GM18499 (cell line): ENCODE measurements at regions not wholly inside any gene's neighbourhood (a gene's known extent, or its start where the extent isn't known, plus 50 kb on each side); places are given as distances from the start of the nearest gene placed in this dataset.

Source experiments
- ATAC-seq: cut with Tn5 transposase; IDR thresholded peaks from one replicate; pipeline ENCODE4 v1.9.1; 2021; ENCODE audit warnings: moderate number of reproducible peaks; ENCODE audit not compliant: insufficient read depth, unreplicated experiment

DNA sequence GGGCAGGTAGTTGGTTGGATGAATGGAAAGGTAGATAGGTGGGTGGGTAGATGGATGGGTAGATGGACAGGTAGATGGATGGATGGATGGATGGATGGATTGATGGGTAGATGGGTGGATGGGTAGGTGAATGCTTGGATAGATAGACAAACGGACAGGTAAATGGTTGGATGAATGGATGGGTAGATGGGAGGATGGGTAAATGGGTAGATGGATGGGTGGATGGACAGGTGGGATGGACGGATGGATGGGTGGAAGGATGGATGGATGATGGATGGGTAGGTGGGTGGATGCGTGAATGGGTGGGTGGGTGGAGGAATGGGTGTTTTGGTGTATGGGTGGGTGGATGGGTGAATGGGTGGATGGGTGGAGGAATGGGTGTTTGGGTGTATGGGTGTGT lies 50.1 kb upstream of the ASAP2 start:
- ATAC-seq = no peak

DNA sequence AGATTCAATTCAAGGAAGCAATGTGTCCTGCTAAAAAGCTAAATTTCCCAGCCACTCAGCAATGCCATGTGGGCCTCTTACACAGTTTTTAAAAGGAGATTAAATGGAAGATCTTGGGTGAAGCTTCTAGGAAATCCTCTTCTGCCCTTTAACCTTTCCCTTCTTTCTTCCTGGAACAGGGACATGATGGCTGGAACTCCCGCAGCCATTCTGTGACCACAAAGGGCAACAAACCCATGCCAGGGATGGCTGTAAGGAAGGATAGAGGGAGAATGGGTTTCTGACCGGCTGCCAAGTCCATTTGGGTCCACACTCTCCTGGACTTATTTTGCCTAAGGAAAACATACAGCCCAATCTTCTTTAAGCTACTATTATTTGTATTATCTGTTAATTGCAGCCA lies 52.6 kb upstream of the ASAP2 start:
- no peak for ATAC-seq

DNA sequence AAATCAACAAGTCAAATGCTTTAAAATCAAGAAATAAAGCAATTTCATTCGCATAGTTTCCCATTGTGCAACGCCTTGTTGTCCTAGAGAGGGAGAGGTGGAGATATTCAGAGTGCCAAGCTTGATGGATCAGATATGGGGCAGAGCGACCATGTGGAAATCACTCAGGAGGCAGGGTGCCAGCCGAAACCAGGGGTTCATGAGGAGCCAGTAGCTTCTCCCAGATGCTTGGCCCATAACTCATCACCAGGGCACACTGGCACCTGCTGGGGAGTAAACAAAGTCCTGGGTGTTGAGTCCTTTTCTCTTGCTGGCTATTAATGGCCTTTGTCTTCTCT lies 53.0 kb upstream of the ASAP2 start:
- no peak for ATAC-seq

DNA sequence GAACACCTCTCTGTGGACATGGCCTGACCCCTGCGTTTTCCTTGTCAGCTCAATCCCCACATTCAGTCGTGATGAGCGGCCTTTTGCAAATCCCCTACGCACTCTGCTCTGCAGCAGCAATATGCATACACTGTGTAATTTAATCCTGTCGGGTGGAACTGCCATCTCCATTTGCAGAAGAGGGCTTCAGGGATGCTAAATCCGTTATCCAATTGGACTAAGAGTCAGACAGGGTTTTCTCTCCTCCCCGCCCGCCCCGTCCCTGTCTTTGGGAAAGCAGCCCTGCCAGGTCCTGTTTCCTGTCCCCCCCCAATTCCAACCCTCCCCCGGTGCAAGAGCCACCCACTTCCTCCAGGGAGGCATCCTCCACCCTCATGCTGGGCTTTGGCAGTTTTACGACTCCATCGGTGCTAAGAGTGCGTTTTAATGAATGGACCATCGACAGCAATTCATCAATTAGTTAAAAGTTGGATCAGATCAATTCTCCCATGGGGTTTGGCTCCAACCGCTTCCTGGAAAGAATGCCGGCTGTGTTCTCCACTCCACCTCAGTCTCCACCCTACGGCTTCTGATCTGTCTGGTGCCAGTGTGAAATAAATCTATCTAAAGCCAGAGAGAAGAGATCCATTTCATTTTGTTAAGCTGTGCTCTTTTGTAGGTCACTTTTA lies 53.5 kb upstream of the ASAP2 start:
- no peak for ATAC-seq

DNA sequence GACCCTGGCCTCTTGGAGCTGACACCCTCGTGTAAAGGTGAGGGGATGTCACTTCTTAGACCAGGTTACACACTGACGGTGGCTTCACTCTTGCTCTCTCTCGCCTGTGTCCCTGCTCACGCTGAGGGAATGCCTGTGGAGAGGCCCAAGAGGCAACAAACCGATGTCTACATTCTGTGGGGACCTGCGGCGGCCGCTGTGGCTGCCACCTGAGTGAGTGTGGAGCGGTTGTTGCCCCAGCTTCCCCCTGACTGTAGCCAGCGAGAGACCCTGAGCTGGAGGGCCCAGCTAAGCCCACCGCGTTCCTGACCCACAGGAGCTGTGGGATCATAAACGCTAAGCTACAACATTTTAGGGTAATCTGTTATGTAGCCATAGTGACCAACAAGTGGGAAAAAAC lies 55.7 kb upstream of the ASAP2 start:
- no peak for ATAC-seq

DNA sequence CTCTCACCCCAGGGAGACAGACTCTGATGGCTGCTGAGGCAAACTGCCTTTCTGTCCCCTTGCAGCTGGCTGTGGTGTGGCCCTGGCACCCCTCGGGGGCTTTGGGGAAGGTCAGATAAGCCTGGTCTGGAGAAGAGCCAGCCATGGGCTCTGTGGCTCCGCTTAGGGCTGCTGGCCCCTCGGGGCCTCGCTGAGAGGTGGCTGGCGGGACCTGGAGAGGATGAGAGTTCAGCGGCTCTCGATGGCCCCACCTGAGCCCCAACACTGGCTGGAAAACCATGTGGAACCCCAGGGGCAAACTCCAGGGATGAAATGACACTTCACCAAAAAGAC lies 56.1 kb upstream of the ASAP2 start:
- no peak for ATAC-seq

DNA sequence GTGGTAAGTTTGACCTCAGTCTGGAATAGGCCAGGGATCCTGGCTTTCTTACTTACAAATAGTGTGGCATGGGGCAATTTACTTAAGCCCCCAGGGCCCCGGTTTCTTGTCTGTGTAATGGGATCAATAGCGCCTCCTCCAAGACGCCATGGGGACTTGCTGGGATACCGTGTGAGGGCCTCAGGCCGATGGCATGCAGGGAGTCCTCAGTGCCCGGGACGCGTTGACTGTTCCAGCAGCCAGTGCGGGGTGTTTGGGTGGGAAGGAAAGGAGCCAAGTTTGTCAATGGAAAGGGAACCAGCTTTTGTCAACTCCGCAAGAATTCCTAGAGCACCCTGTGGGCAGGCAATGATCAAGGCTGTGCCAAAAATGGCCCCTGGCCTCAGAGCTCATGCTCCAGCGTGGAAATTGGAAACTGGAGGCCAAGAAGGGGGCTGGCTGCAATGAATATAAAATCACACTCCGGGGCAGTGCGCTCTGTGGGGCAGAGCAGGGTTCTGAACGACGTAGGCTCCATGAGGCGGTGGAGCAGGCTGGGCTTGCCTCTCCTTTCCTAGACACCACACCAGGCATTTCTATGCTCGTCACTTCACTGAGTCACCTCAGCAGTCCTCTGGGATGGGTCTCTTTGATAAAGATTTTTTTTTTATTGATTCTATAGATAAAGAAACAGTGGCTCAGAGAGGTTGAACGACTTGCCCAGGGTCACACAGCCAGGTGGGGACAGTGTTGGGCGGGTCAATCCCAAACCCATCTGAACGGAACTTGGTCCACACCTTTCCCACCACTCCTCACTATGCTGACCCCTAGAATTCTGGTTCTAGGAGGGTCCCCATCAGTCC lies 56.7 kb upstream of the ASAP2 start:
- no peak for ATAC-seq

DNA sequence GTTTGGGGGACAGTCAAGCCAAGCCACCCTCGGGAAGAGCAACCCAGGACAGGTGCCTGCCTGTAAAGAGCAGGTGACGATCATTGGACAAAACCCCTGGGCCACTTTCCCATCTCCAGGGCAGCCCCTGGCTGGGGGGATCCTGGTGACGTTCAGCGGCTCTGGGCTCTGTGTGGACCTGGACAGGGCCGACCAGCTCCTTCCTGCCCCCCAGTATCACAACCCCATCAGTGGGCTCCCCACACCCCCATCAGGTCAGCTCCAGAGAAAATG lies 57.3 kb upstream of the ASAP2 start:
- ATAC-seq = no peak

DNA sequence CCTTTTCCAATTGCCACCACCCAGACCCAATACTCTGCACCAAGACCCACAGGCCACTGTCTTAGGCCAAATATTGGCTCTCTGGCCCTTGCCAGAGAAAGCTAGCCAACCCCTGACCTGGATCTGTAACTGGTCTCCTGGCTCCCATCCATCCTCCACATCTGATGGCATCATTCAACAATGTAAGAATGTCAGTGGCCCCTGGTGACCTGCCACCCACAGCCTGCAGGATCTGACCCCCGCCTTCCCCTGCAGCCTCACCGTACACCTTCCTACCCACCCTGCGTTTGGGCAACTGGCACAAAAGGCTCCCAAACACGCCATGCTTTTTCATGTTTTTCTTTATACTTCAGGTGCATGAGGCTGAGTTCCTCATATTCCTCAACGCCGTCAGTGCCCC lies 60.0 kb upstream of the ASAP2 start:
- no peak for ATAC-seq

DNA sequence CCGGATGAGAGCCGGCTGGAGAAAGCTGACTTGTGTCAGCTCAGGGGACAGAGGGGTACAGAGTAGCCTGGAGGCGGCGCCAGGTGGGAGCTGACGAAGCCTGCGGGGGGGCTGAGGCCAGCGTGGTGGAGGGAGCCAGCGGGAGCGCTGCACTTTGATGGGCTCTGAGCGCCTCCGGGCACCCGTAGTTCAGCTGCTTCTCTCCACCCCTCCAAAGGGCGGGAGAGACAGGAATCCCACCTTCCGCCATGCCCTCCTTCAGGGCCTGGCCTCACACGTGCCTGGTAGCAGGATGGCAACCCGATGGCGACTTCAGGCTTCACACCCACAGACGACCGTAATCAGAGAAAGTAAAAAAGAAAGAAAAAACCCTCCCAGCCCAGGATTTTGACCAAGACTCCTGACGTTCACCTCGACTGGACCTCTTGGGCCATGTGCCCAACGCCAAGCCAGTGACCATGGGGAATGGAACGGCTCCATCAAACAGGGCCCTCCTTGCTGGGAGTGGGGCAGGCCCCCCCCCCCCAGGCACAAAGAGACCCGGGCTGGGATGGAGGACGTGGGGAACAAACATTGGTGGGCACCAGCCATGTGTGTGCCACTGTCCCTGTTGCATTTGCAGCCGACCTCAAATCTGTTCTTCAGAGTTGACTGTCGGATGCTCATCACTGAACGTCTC lies 60.7 kb upstream of the ASAP2 start:
- ATAC-seq = no peak

DNA sequence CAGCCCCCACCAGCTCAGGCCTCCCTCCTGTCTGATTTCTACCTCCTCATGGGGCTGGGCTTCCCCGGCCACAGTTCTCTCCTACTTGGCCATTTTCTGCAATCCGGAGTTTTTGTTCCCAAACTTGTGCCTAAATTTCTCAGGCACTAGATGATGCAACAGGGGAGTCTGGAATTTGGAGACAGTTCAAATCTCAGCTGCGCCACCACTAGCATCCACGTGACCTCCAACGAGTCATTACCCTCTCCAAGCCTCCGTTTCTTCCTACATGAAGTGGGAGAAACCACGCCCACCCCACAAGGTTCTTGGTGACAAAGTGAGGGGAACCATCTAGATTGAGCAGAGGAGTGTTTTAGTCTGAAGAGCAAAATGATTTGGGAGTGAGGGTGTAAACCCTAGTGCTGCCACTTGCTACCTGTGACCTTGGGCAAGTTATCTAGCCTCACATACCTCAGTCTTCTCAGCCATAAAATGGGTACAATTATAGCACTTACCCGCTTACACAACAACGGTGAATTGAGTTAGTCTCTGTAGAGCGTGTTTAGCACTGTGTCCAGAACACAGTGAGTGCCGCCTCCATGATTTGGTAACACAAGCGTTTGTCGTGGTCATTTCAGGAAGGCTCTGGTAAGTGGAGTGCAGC lies 61.4 kb upstream of the ASAP2 start:
- no peak for ATAC-seq

DNA sequence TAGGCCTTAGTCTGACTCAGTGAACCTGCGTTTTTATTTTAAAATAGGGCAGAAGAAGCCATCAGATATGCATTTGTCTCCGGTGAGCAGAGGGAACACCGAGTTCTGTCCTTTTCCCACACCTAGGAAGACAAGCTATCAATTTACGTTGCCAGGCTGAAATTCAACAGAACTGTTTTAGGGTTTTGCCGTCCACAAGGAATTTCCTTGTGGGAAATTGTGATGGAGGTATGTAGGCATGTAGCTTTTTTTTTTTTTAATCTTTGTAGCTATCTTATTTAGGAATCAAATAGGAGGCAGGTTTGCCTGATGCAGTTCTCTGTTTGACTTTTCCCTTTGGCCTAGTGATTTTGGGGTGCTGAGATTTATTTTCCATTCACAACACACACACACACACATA lies 62.0 kb upstream of the ASAP2 start:
- no peak for ATAC-seq

DNA sequence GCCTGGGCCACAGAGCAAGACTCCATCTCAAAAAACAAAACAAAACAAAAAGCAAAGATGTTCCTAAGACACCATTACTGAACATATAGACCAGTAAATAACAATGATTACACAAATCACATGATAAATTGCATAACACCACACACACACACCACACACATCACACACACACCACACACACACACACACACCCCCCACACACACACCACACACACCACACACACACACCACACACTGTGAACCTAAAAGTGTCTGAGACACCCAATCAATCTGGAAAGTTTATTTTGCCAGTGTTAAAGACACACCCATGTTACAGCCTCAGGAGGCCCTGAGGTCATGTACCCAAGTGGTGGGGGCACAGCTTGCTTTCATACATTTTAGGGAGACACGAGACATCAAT lies 62.6 kb upstream of the ASAP2 start:
- ATAC-seq = no peak

DNA sequence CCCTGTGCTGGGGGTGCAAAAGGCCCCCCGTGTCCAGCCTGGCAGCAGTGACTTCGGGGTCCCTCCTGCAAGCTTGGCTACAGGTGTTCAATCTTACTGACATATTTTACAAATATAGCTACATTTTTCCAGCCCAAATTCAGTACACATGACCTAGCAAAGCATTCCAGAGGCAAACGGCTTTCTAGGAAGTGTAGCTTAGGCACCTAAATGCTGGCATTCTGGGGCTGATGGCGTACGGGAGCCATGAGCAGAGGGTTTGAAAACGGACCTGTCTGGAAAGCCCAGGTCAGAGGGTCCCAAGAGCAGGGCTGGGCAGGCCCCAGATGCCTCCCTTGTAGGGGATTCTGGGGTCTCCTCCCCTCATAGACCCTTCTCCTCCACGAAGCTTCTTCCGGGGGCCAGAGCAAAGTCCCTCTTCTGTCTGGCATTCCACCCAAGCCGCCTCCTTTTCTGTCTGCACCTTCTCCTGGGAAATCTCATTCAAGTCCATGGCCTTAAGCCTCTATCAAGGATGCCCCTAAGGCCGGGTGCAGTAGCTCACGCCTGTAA lies 63.3 kb upstream of the ASAP2 start:
- ATAC-seq = no peak

DNA sequence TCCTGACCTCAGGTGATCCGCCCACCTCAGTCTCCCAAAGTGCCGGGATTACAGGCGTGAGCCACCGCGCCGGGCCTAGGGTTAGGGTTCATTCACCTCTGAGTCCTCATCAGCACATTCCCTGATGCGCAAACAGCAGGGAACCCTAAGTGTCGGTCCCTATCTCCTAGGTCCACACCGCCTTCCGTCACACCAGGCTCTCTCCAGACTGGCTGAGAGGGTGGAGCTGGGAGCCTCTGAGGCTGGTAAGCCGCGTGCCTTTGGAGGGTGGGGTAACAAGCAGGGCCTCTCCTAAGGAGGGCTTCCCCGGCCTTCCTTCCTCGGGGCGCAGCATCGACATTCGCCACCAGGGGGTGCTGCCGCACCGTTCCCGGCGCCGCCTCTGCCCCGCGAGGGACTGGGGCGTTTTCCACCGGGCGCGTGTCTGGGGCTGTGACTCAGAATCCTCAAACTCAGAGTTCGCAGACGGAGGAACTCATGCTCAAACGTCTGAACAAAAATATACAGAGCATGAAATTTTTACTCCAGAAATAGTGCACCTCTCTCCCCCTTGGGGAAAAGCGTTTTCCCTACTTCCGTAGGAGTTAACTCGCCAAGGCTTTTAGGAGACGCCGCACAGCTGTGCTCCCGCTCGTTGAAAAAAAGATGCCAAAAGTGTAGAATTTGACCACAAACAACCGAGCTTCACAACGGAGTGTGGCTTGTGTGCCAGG lies 63.9 kb upstream of the ASAP2 start:
- no peak for ATAC-seq

DNA sequence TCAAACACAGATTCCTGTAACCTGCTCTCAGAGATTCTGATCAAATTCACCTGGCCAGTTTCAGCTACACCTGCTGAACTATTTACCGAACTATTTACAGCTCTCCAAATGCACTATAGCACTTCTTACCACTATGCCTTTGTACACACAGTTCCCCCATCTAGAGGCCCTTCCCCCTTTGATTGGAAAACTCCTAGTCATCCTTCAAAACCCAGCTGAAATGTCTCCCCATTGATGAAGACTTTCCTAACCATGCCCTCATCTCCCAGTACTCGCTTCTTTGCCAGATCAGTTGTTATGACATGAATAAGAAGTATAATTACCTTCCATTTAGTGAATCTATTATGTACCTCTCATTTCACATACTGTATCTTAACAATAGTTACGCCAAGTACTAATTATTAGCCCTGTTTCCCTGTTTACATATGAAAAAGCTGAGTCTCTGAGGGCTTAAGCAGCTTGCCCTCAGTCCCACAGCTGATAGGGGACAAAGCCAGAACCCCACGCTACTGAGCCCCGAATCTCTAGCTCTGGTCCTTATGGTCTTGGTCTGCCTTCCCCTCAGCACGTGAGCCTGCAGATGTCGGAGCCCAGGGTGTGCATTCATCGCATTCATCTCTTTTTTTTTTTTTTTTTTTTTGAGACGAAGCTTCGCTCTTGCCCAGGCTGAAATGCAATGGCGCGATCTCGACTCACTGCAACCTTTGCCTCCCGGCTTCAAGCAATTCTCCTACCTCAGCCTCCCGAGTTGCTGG lies 64.7 kb upstream of the ASAP2 start:
- ATAC-seq = no peak

DNA sequence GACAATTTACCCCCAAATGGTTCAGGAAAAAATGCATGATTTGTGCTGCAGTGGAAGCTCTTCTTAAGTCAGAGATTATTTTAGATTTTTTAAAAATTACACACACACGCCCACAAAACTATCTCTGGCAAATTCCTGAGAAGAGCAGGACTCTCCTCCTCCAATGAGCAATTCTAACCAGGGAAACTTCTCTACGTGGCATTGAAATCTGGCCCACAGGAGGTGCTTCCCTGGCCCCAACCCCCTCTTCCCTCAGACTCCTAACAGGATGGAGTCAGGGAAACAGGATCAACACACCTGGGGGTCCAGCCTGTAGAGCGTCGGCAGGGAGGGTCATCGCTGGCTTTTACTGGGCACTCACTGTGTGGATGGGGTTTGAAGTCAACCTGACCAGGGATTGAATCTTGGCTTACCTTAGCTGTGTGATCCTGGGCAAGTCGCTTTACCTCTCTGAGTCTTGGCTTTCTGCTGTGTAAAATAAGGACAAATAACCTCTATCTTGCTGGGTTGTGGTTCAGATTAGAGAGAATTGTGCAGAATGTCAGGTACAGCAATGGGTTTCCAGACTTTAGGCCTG lies 65.4 kb upstream of the ASAP2 start:
- no peak for ATAC-seq

DNA sequence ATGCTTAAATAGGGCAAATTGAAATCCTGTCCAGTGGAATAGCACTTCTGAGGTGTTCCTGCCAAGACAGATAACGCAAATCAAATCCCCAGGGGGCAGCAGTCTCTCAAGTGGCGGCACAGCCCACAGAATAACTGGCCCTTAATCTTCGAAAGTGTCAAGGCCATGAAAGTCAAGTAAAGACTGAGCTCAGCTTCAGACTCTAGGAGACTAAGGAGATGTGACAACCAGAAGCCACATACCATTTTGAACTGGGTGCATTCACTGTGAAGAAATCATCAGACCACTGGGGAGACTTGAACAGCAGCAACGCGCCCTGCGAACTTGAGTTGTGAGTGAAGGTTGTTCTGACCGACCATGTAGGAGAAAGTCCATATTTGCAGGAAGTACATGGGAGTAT lies 66.0 kb upstream of the ASAP2 start:
- no peak for ATAC-seq
